ENCODE measurements at regions not wholly inside any gene's neighbourhood (a gene's known extent, or its start where the extent isn't known, plus 50 kb on each side); places are given as distances from the start of the nearest gene placed in this dataset.
"Not testable (repeated sequence)": the region's sequence is repeated elsewhere in the genome, so short reads cannot be mapped to it uniquely, and the experiment has no call there.

DNA sequence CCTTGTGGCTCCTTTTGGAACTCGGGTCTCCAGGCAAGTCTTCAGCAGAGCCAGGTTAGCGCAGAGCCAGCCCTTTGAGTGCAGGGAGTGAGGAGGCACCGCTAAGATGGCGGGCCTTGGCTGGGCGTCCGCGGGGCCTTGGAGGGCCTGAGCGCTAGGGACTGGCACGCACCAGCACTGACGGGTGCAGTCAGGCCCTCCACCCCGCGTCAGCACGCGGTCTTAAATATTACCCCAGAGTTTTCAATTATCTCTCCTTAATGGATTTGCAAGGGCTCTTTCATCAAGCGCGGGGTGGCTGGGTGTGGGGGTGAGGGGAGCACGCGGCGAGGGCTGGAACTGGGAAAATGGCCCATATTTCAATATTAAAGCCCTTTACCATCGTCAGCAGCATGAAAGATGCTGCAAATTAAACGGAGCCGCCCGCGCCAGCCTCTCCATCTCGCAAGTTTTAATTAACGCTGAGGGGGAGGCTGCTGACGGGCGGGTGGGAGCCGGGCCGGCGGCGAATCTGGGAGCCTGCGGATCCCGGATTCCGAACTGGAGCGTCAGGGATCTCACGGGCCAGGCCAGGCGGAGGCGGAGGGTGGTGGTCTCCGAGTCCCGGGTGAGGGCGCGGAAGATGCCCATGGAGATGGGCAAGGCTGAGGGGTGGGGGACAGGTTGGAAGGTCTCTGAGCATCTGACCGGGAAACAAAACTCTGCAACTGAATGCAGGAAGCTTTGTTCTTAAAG, 1690.4 kb upstream of the DEFB115 start:
- not testable (repeated sequence) for H3K4me3 Mint-ChIP-seq; H3K4me1 Mint-ChIP-seq; DNase-seq (ENCODE audit: low spot score in 2 of 2); H3K27ac Mint-ChIP-seq (ENCODE audit: low read depth); ATAC-seq (replicated peaks; ENCODE audit: extremely low read depth, poor library complexity, severe bottlenecking); H3K36me3 Mint-ChIP-seq (ENCODE audit: insufficient read depth); H3K9me3 Mint-ChIP-seq
- H3K27me3 Mint-ChIP-seq, result peaks cover 10% of the 10 kb centered on the region

- H3K27ac Mint-ChIP-seq (ENCODE audit: low read depth), result not testable (repeated sequence)
Measured at GRCh38 chr20:29567671-29568070, 1689.8 kb upstream of the DEFB115 start.

DNA sequence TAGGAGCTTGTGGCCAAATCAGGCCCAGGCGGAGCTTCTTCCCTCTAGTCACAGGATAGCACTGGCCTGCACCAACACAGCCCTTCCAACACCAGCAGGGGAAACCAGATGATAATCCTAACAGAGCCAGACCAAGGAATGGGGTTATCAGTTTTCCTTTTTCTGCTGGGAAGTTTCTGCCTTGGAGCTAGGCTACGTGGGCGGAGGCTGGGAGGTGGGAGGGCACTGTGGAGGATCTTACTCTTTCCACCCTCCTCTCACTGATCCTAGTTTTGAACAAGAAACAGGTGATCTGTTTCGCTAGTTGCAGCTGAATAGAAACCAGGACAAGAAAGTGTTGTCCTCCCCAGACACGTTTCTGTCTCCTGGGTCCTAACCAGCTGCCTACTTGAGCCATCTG, 1687.3 kb upstream of the DEFB115 start:
- H3K9me3 Mint-ChIP-seq; H3K4me3 Mint-ChIP-seq; H3K36me3 Mint-ChIP-seq (ENCODE audit: insufficient read depth); H3K4me1 Mint-ChIP-seq; H3K27ac Mint-ChIP-seq (ENCODE audit: low read depth); DNase-seq (ENCODE audit: low spot score in 2 of 2); ATAC-seq (replicated peaks; ENCODE audit: extremely low read depth, poor library complexity, severe bottlenecking): not testable (repeated sequence)
- peaks cover 10% of the 10 kb centered on the region for H3K27me3 Mint-ChIP-seq

More at GRCh38 chr20:29567671-29568070, 1689.8 kb upstream of the DEFB115 start:
- not testable (repeated sequence) for DNase-seq (ENCODE audit: low spot score in 2 of 2); H3K36me3 Mint-ChIP-seq (ENCODE audit: insufficient read depth); H3K4me3 Mint-ChIP-seq; H3K4me1 Mint-ChIP-seq; H3K9me3 Mint-ChIP-seq; ATAC-seq (replicated peaks; ENCODE audit: extremely low read depth, poor library complexity, severe bottlenecking)
- peaks cover 10% of the 10 kb centered on the region for H3K27me3 Mint-ChIP-seq

DNA sequence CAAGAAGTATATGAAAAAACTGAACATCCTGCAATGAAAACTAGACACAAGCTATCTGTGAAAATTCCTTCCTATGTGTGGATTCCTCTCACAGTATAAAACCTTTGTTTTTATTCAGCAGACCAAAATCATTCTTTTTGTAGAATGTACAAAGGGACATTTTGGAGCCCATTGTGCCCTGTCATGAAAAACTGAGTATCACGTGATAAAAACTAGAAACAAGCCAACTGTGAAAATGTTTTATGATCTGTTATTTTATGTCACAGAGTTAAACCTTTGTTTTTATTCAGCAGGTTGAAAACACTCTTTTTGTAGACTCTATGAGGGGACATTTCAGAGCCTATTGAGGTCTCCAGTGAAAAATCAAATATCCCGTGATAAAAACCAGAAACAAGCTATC, 1667.9 kb upstream of the DEFB115 start:
- not testable (repeated sequence) for ATAC-seq (replicated peaks; ENCODE audit: extremely low read depth, poor library complexity, severe bottlenecking); H3K4me3 Mint-ChIP-seq; H3K9me3 Mint-ChIP-seq; H3K36me3 Mint-ChIP-seq (ENCODE audit: insufficient read depth); H3K4me1 Mint-ChIP-seq; H3K27ac Mint-ChIP-seq (ENCODE audit: low read depth); H3K27me3 Mint-ChIP-seq; DNase-seq (ENCODE audit: low spot score in 2 of 2)

GRCh38 chr20:29604163-29604562, 1653.3 kb upstream of the DEFB115 start:
- H3K4me1 Mint-ChIP-seq; ATAC-seq (replicated peaks; ENCODE audit: extremely low read depth, poor library complexity, severe bottlenecking); DNase-seq (ENCODE audit: low spot score in 2 of 2); H3K27ac Mint-ChIP-seq (ENCODE audit: low read depth); H3K36me3 Mint-ChIP-seq (ENCODE audit: insufficient read depth); H3K27me3 Mint-ChIP-seq; H3K9me3 Mint-ChIP-seq; H3K4me3 Mint-ChIP-seq: not testable (repeated sequence)

DNA sequence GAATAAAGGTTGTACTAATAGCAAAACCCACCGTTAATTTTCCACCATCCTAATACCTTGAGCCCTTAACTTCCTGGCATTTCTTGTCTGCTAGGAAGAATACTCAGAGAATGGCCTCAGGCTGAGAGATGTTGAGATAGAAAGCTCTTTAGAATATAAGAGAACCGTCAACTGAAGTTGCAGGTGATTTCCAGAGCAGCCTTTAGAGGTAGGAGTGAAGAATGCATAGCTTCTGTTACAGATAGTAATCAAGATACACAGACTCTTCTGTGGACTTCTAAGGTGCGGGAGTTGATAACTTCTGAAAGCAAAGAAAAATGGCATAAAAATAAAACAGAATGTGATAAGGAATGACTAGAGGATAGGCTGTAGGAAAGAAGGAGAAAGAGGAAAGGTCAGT, 1651.3 kb upstream of the DEFB115 start:
- not testable (repeated sequence) for H3K4me3 Mint-ChIP-seq; H3K27ac Mint-ChIP-seq (ENCODE audit: low read depth); ATAC-seq (replicated peaks; ENCODE audit: extremely low read depth, poor library complexity, severe bottlenecking); DNase-seq (ENCODE audit: low spot score in 2 of 2); H3K9me3 Mint-ChIP-seq; H3K36me3 Mint-ChIP-seq (ENCODE audit: insufficient read depth); H3K4me1 Mint-ChIP-seq; H3K27me3 Mint-ChIP-seq

- H3K27me3 Mint-ChIP-seq; H3K27ac Mint-ChIP-seq (ENCODE audit: low read depth); H3K36me3 Mint-ChIP-seq (ENCODE audit: insufficient read depth); H3K4me3 Mint-ChIP-seq; H3K4me1 Mint-ChIP-seq; ATAC-seq (replicated peaks; ENCODE audit: extremely low read depth, poor library complexity, severe bottlenecking); DNase-seq (ENCODE audit: low spot score in 2 of 2): not testable (repeated sequence)
- peaks cover 10% of the 10 kb centered on the region for H3K9me3 Mint-ChIP-seq
Measured at GRCh38 chr20:29629395-29629794, 1628.1 kb upstream of the DEFB115 start.
